ENCODE measurements at regions not wholly inside any gene's neighbourhood (a gene's known extent, or its start where the extent isn't known, plus 50 kb on each side); places are given as distances from the start of the nearest gene placed in this dataset.

DNA sequence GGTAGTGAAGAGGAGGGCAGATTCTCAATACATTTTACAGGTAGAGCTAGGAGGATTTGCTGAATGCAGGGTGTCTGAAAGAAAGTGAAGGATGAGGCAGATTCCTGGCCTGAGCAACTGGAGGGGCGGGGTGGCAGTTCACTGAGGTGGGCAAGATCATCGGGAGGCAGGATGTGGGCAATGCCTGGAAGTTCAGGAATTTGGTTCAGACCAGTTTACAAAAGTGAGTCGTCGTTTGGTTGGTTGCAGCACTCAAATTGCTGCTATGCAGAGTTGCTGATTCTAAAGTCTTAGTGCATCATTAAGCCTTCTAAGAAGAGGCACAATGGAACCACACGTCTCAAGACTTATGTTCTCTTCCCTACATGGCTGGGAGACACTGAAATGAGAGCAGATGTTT, 134.0 kb downstream of the MFSD1 start:
- no peaks in the 10 kb centered on the region for H3K4me1 ChIP-seq (ENCODE audit: insufficient read depth, low read length, poor library complexity, severe bottlenecking)

DNA sequence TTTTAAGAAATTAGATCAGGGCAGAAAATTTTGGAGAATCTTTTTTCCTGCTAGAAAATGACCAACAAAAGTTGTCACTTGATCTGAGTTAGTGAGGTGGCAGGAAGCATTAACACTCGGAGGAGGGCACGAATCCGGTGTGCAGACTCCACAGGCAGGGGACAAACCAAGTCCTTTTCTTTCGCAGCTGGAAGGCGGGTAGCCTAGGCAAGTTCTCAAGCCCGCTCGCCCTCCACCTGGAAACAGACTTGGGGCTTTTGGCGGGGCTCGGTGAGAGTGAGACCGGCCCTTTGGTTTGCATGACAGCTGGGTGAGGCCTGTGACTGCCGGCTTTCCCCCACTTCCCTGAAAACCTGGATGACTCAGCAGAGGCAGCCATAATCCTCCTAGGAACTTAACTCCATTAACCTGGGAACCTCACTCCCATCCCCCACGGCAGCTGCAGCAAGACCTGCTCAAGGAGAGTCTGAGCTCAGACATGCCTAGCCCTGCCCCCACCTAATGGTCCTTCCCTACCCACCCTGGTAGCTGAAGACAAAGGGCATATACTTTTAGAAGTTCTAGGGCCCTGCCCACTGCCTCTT, 134.8 kb downstream of the MFSD1 start:
- intact Hi-C loops (cut with micrococcal nuclease; ENCODE audit: unreplicated experiment), result no loop called here
- H3K27ac ChIP-seq (ENCODE audit: low read depth, low read length, poor library complexity, severe bottlenecking), result no peak overlapping the region
- POLR2A ChIA-PET, result no interaction called here

More for the DNA sequence above, 134.0 kb downstream of the MFSD1 start:
- ChIA-PET POLR2A (interaction anchor here (0.7 kb wide), 1 partner anchor 9 kb away, joined by 3 read pairs; no protein-coding TSS in a partner anchor), CTCF (ENCODE audit: unreplicated experiment) (no interaction called here)
- intact Hi-C loops (cut with micrococcal nuclease; ENCODE audit: unreplicated experiment), result no loop called here
- Histone ChIP-seq H3K36me3 (ENCODE audit: insufficient read depth, low read length) (no peaks in the 10 kb centered on the region), H3K4me3 (ENCODE audit: low read depth, low read length, poor library complexity, severe bottlenecking) (no peak overlapping the region), H3K9me3 (ENCODE audit: low read length) (no peaks in the 10 kb centered on the region), H2AFZ (ENCODE audit: low read length) (no peak overlapping the region), H3K4me2 (ENCODE audit: low read length) (no peak overlapping the region), H3K9me2 (ENCODE audit: insufficient read depth, low read length) (no peaks in the 10 kb centered on the region), H3K79me2 (ENCODE audit: insufficient read depth, low read depth, low read length) (no peaks in the 10 kb centered on the region), H4K20me1 (ENCODE audit: insufficient read depth, low read length) (no peaks in the 10 kb centered on the region), H3K27ac (ENCODE audit: low read depth, low read length, poor library complexity, severe bottlenecking) (no peak overlapping the region)
- DNase-seq (ENCODE audit: low spot score), result no peak
- no peak for TF ChIP-seq EZH2phosphoT487 (IDR thresholded peaks at IDR 0.05; ENCODE audit: borderline replicate concordance, low read depth, low read length)
- TF ChIP-seq, protein P1, sequence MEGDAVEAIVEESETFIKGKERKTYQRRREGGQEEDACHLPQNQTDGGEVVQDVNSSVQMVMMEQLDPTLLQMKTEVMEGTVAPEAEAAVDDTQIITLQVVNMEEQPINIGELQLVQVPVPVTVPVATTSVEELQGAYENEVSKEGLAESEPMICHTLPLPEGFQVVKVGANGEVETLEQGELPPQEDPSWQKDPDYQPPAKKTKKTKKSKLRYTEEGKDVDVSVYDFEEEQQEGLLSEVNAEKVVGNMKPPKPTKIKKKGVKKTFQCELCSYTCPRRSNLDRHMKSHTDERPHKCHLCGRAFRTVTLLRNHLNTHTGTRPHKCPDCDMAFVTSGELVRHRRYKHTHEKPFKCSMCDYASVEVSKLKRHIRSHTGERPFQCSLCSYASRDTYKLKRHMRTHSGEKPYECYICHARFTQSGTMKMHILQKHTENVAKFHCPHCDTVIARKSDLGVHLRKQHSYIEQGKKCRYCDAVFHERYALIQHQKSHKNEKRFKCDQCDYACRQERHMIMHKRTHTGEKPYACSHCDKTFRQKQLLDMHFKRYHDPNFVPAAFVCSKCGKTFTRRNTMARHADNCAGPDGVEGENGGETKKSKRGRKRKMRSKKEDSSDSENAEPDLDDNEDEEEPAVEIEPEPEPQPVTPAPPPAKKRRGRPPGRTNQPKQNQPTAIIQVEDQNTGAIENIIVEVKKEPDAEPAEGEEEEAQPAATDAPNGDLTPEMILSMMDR (conservative IDR thresholded peaks at IDR 0.05; ENCODE audit: low read length), result no peak
- no TSS peak for BruUV-seq (replicated peaks)

More for the DNA sequence above, 134.8 kb downstream of the MFSD1 start:
- no peak overlapping the region for H2AFZ ChIP-seq (ENCODE audit: low read length)
- CTCF ChIA-PET (ENCODE audit: unreplicated experiment), result no interaction called here
- H3K9me3 ChIP-seq (ENCODE audit: low read length), result no peaks in the 10 kb centered on the region
- H3K79me2 ChIP-seq (ENCODE audit: insufficient read depth, low read depth, low read length), result no peaks in the 10 kb centered on the region
- no peak for TF ChIP-seq EZH2phosphoT487 (IDR thresholded peaks at IDR 0.05; ENCODE audit: borderline replicate concordance, low read depth, low read length)
- TF ChIP-seq, protein P1 (conservative IDR thresholded peaks at IDR 0.05; ENCODE audit: low read length), result no peak
- BruUV-seq (replicated peaks), result no TSS peak
- DNase-seq (ENCODE audit: low spot score), result no peak
- no peak overlapping the region for H3K4me2 ChIP-seq (ENCODE audit: low read length)
- H3K4me3 ChIP-seq (ENCODE audit: low read depth, low read length, poor library complexity, severe bottlenecking), result no peak overlapping the region
- H3K36me3 ChIP-seq (ENCODE audit: insufficient read depth, low read length), result no peaks in the 10 kb centered on the region
- H3K4me1 ChIP-seq (ENCODE audit: insufficient read depth, low read length, poor library complexity, severe bottlenecking), result no peaks in the 10 kb centered on the region
- no peaks in the 10 kb centered on the region for H4K20me1 ChIP-seq (ENCODE audit: insufficient read depth, low read length)
- no peaks in the 10 kb centered on the region for H3K9me2 ChIP-seq (ENCODE audit: insufficient read depth, low read length)

All from OCI-LY7 (cell line).